Endodermal cell (in vitro differentiated cells): ENCODE measurements at regions not wholly inside any gene's neighbourhood (a gene's known extent, or its start where the extent isn't known, plus 50 kb on each side); places are given as distances from the start of the nearest gene placed in this dataset.
A peak's percentile ranks its signal among the peaks of the same experiment; 100 is the strongest.

Experiments used
- DNase-seq: peaks from one replicate; pipeline ENCODE4 v3.0.0-alpha.2; 2017
- H3K27ac ChIP-seq: 2 replicates; pipeline ENCODE4 v1.5.1; 2013; ENCODE audit warnings: mild to moderate bottlenecking, low read depth, low read length, moderate library complexity
- H3K27me3 ChIP-seq: 2 replicates; pipeline ENCODE4 v1.6.1; 2013; ENCODE audit warnings: mild to moderate bottlenecking, low read length, moderate library complexity; ENCODE audit not compliant: insufficient read depth, control insufficient read depth, poor library complexity, severe bottlenecking
- H3K36me3 ChIP-seq: 2 replicates; pipeline ENCODE4 v1.7.0; 2013; ENCODE audit warnings: mild to moderate bottlenecking, low read length, moderate library complexity; ENCODE audit not compliant: control insufficient read depth, insufficient read depth
- H3K4me1 ChIP-seq: one replicate; pipeline ENCODE4 v1.7.0; 2013; ENCODE audit warnings: low read length; ENCODE audit not compliant: control insufficient read depth, insufficient read depth
- H3K4me3 ChIP-seq: 2 replicates; pipeline ENCODE4 v1.5.1; 2013; ENCODE audit warnings: mild to moderate bottlenecking, low read length, moderate library complexity
- H3K9ac ChIP-seq: 2 replicates; pipeline ENCODE4 v1.6.1; 2013; ENCODE audit warnings: mild to moderate bottlenecking, low read length, moderate library complexity; ENCODE audit not compliant: poor library complexity, severe bottlenecking; ENCODE audit errors: extremely low read depth
- H3K9me3 ChIP-seq: 2 replicates; pipeline ENCODE4 v1.6.1; 2013; ENCODE audit warnings: mild to moderate bottlenecking, low read length, moderate library complexity; ENCODE audit not compliant: control insufficient read depth
- H3K27ac Mint-ChIP-seq: 2 replicates; pipeline ENCODE4 v1.8.0; 2020; ENCODE audit warnings: mixed read lengths
- H3K27me3 Mint-ChIP-seq: 2 replicates; pipeline ENCODE4 v1.8.0; 2021; ENCODE audit warnings: mild to moderate bottlenecking, mixed read lengths; ENCODE audit not compliant: insufficient read depth
- H3K36me3 Mint-ChIP-seq: 2 replicates; pipeline ENCODE4 v1.8.0; 2020; ENCODE audit warnings: low read depth, mixed read lengths
- H3K4me1 Mint-ChIP-seq: 2 replicates; pipeline ENCODE4 v1.8.0; 2020; ENCODE audit warnings: mixed read lengths
- H3K4me3 Mint-ChIP-seq: 2 replicates; pipeline ENCODE4 v1.8.0; 2020; ENCODE audit warnings: mild to moderate bottlenecking, moderate library complexity, mixed read lengths
- H3K9me3 Mint-ChIP-seq: 2 replicates; pipeline ENCODE4 v1.8.0; 2020; ENCODE audit warnings: mild to moderate bottlenecking, mixed read lengths
- WGBS, 2 experiments: methylation state at CpG; one replicate each; pipeline versions ENCODE4 v1.1.5 to v1.1.7; 2013; ENCODE audit warnings: missing lambda C conversion rate in 2 of 2, mixed read lengths in 1 of 2; ENCODE audit not compliant: insufficient coverage in 1 of 2, insufficient read length in 1 of 2; 5-methylcytosine and 5-hydroxymethylcytosine counted together
- TF ChIP-seq, protein P1 (sequence below): fragments of 200-600 bp; sonication (generic); conservative IDR thresholded peaks from 2 replicates; pipeline ENCODE4 v1.5.0; 2021; ENCODE audit warnings: antibody characterized with exemption, mild to moderate bottlenecking

DNA sequence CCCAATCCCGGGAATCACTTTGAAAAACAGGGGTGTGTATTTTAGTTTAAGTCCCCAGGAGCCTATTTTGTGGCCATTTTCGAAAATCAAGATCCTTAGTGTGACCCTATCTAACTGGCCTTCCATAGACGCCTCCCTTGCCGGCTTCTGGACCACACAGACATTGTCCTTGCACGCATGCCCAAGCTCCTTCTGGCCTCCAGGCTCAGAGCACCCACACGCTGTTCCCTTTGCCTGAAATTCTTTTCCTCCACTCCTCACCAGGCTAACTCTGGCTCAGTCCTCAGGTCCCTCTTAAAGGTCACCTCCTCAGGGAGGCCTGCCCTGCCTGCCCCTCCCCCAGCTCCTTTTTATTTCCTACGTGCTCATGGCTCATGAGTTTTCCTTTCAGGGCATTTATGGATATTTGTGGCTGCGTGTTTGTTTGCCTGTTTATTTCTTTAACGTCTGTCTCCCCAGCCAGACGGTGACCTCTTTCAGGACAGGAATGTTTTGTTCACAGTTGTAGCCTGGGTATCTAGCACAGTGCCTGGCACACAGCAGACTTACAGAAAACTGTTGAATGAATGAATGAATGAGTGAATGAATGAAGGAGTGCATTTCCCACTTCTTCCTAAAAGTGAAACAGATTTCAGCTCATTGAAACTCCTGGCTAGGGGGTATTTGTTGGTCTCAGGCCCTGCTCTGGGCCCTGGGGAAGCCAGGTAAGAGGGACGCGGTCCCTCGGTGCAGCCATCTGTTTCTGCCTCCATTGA lies 79.1 kb upstream of the IER5L start:
- no peak overlapping the region for H3K4me3 ChIP-seq
- Mint-ChIP-seq H3K27me3 (peaks cover 56% of the 10 kb centered on the region), H3K36me3 (no peaks in the 10 kb centered on the region), H3K4me1 (no peaks in the 10 kb centered on the region), H3K9me3 (no peaks in the 10 kb centered on the region), H3K4me3 (no peak overlapping the region), H3K27ac (no peak overlapping the region)
- no peaks in the 10 kb centered on the region for H3K36me3 ChIP-seq
- H3K9ac ChIP-seq: no peak overlapping the region
- peak; percentile 44 for DNase-seq
- peaks cover 38% of the 10 kb centered on the region for H3K27me3 ChIP-seq
- H3K9me3 ChIP-seq: no peaks in the 10 kb centered on the region
- TF ChIP-seq, protein P1, sequence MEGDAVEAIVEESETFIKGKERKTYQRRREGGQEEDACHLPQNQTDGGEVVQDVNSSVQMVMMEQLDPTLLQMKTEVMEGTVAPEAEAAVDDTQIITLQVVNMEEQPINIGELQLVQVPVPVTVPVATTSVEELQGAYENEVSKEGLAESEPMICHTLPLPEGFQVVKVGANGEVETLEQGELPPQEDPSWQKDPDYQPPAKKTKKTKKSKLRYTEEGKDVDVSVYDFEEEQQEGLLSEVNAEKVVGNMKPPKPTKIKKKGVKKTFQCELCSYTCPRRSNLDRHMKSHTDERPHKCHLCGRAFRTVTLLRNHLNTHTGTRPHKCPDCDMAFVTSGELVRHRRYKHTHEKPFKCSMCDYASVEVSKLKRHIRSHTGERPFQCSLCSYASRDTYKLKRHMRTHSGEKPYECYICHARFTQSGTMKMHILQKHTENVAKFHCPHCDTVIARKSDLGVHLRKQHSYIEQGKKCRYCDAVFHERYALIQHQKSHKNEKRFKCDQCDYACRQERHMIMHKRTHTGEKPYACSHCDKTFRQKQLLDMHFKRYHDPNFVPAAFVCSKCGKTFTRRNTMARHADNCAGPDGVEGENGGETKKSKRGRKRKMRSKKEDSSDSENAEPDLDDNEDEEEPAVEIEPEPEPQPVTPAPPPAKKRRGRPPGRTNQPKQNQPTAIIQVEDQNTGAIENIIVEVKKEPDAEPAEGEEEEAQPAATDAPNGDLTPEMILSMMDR: no peak
- H3K4me1 ChIP-seq: no peaks in the 10 kb centered on the region
- WGBS, 2 experiments: 87 to 91% methylated on average over 11 to 13 of the region's 13 CpGs
- no peak overlapping the region for H3K27ac ChIP-seq

DNA sequence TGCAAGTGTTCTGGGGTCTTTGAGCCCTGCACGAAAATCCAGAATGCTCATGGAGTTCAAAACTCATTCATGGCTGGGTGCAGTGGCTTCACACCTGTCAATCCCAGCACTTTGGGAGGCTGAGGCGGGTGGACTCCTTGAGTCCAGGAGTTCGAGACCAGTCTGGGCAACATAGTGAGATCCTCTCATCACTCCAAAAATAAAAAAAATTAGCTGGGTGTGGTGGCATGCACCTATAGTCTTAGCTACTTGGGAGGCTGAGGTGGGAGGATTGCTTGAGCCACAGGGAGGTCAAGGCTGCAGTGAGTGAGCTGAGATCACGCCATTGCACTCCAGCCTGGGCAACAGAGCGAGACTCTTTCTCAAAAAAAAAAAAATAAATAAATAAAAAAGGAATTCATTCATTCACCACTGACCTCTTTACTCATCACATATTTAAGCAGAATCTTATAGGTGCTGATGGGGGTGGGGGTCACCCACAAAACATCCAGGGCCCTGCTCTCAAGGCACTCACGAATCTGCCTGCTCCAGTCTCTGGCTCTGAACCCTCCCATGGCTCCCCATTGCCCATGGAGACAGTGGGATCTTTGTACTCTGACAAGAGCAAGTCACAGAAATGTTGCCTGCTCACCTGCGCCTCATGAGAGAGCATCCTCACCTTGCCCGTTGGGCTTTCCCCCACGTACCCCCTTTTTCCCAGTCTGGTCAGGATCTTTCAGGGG lies 76.7 kb upstream of the IER5L start:
- H3K27ac ChIP-seq: no peak overlapping the region
- 73 to 76% methylated on average over 6 to 7 of the region's 9 CpGs for WGBS, 2 experiments
- H3K4me3 Mint-ChIP-seq: no peak overlapping the region
- no peaks in the 10 kb centered on the region for H3K36me3 Mint-ChIP-seq
- no peak overlapping the region for H3K27ac Mint-ChIP-seq
- no peak for DNase-seq
- H3K9ac ChIP-seq: no peak overlapping the region
- H3K4me1 ChIP-seq: no peaks in the 10 kb centered on the region
- H3K27me3 Mint-ChIP-seq: peaks cover 41% of the 10 kb centered on the region
- no peaks in the 10 kb centered on the region for H3K4me1 Mint-ChIP-seq
- H3K9me3 Mint-ChIP-seq: no peaks in the 10 kb centered on the region
- H3K27me3 ChIP-seq: peaks cover 31% of the 10 kb centered on the region
- H3K36me3 ChIP-seq: no peaks in the 10 kb centered on the region
- no peak overlapping the region for H3K4me3 ChIP-seq
- TF ChIP-seq, protein P1: no peak
- no peaks in the 10 kb centered on the region for H3K9me3 ChIP-seq

DNA sequence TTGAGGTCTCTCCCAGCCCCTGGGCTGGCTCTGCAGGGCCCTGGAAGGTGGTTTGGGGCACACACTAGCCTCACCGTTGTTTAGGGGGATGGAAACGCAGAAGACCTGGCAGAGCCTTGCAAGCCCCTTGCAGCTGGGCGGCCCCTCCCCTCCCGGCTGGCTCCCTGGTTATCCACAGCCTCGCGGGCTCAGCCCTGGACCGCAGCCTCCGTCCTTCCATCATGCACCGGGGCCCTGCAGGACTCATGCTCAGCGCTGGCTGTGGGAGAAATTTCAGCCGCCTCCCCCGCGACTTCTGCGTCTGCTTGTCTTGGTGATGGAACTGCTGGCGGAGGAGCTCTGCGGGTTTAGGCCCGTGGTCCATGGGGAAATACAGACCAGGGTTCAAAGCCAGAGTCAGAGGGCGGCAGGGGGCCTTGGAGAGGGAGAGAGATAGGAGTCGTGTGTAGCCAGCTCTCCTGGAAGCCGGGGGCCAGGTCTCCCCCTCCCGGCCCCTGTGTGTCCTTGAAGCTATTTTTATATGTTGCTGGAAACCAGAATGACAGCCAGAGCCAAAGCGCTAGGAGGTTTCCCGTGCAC lies 75.8 kb upstream of the IER5L start:
- no peaks in the 10 kb centered on the region for H3K36me3 ChIP-seq

More for the DNA sequence above, 75.8 kb upstream of the IER5L start:
- H3K4me3 ChIP-seq: no peak overlapping the region
- 80 to 91% methylated on average over 18 to 23 of the region's 23 CpGs for whole genome bisulfite sequencing, 2 experiments
- H3K27me3 ChIP-seq: peaks cover 22% of the 10 kb centered on the region
- Mint-ChIP-seq H3K27me3 (peaks cover 32% of the 10 kb centered on the region), H3K4me3 (no peak overlapping the region), H3K4me1 (no peaks in the 10 kb centered on the region), H3K27ac (no peak overlapping the region), H3K36me3 (no peaks in the 10 kb centered on the region), H3K9me3 (peaks cover under 1% of the 10 kb centered on the region)
- no peak overlapping the region for H3K9ac ChIP-seq
- no peak overlapping the region for H3K27ac ChIP-seq
- H3K4me1 ChIP-seq: no peaks in the 10 kb centered on the region
- TF ChIP-seq, protein P1: no peak
- H3K9me3 ChIP-seq: no peaks in the 10 kb centered on the region
- DNase-seq: peak; percentile 54
